ENCODE measurements at regions not wholly inside any gene's neighbourhood (a gene's known extent, or its start where the extent isn't known, plus 50 kb on each side); places are given as distances from the start of the nearest gene placed in this dataset.
A peak's percentile ranks its signal among the peaks of the same experiment; 100 is the strongest.
"Not testable (repeated sequence)": the region's sequence is repeated elsewhere in the genome, so short reads cannot be mapped to it uniquely, and the experiment has no call there.

- Histone ChIP-seq H3K36me3 (replicated peaks; ENCODE audit: control insufficient read depth, insufficient read depth, low read length) (no peaks in the 10 kb centered on the region), H3K4me3 (ENCODE audit: insufficient read depth, low read depth, low read length) (no peak overlapping the region), H3K27me3 (ENCODE audit: control insufficient read depth, insufficient read depth, low read length) (no peaks in the 10 kb centered on the region)
- DNase-seq, result no peak
These were observed 170.6 kb upstream of the TSC22D1 start for GRCh38 chr13:44746690-44747089.

GRCh38 chr13:44744880-44745633 is 168.9 kb upstream of the TSC22D1 start:
- no peak overlapping the region for H3K4me3 ChIP-seq (ENCODE audit: insufficient read depth, low read depth, low read length)
- no peak for DNase-seq
- H3K27me3 ChIP-seq (ENCODE audit: control insufficient read depth, insufficient read depth, low read length), result no peaks in the 10 kb centered on the region

GRCh38 chr13:44739539-44739938 is 163.4 kb upstream of the TSC22D1 start:
- H3K36me3 ChIP-seq (replicated peaks; ENCODE audit: control insufficient read depth, insufficient read depth, low read length), result no peaks in the 10 kb centered on the region
- DNase-seq, result no peak
- H3K27me3 ChIP-seq (ENCODE audit: control insufficient read depth, insufficient read depth, low read length), result no peaks in the 10 kb centered on the region
- no peak overlapping the region for H3K4me3 ChIP-seq (ENCODE audit: insufficient read depth, low read depth, low read length)

More at GRCh38 chr13:44744880-44745633, 168.9 kb upstream of the TSC22D1 start:
- H3K36me3 ChIP-seq (replicated peaks; ENCODE audit: control insufficient read depth, insufficient read depth, low read length), result no peaks in the 10 kb centered on the region

- H3K4me3 ChIP-seq (ENCODE audit: insufficient read depth, low read depth, low read length), result no peak overlapping the region
- no peaks in the 10 kb centered on the region for H3K36me3 ChIP-seq (replicated peaks; ENCODE audit: control insufficient read depth, insufficient read depth, low read length)
- no peaks in the 10 kb centered on the region for H3K27me3 ChIP-seq (ENCODE audit: control insufficient read depth, insufficient read depth, low read length)
- DNase-seq, result no peak
These were observed 163.0 kb upstream of the TSC22D1 start for GRCh38 chr13:44739120-44739519.

- no peaks in the 10 kb centered on the region for H3K36me3 ChIP-seq (replicated peaks; ENCODE audit: control insufficient read depth, insufficient read depth, low read length)
- no peak for DNase-seq
- no peaks in the 10 kb centered on the region for H3K27me3 ChIP-seq (ENCODE audit: control insufficient read depth, insufficient read depth, low read length)
- no peak overlapping the region for H3K4me3 ChIP-seq (ENCODE audit: insufficient read depth, low read depth, low read length)
These were observed 162.3 kb upstream of the TSC22D1 start for GRCh38 chr13:44738463-44738862.

GRCh38 chr13:44735806-44736205 is 159.7 kb upstream of the TSC22D1 start:
- Histone ChIP-seq H3K36me3 (replicated peaks; ENCODE audit: control insufficient read depth, insufficient read depth, low read length) (no peaks in the 10 kb centered on the region), H3K27me3 (ENCODE audit: control insufficient read depth, insufficient read depth, low read length) (no peaks in the 10 kb centered on the region), H3K4me3 (ENCODE audit: insufficient read depth, low read depth, low read length) (no peak overlapping the region)
- no peak for DNase-seq

GRCh38 chr13:44734201-44734707 is 158.1 kb upstream of the TSC22D1 start:
- H3K27me3 ChIP-seq (ENCODE audit: control insufficient read depth, insufficient read depth, low read length), result no peaks in the 10 kb centered on the region
- no peak for DNase-seq
- H3K36me3 ChIP-seq (replicated peaks; ENCODE audit: control insufficient read depth, insufficient read depth, low read length), result no peaks in the 10 kb centered on the region

GRCh38 chr13:44732503-44733098 is 156.5 kb upstream of the TSC22D1 start:
- Histone ChIP-seq H3K4me3 (ENCODE audit: insufficient read depth, low read depth, low read length) (no peak overlapping the region), H3K36me3 (replicated peaks; ENCODE audit: control insufficient read depth, insufficient read depth, low read length) (no peaks in the 10 kb centered on the region), H3K27me3 (ENCODE audit: control insufficient read depth, insufficient read depth, low read length) (no peaks in the 10 kb centered on the region)
- peak; percentile 21 for DNase-seq

More at GRCh38 chr13:44734201-44734707, 158.1 kb upstream of the TSC22D1 start:
- H3K4me3 ChIP-seq (ENCODE audit: insufficient read depth, low read depth, low read length), result no peak overlapping the region

GRCh38 chr13:44730851-44731250 is 154.7 kb upstream of the TSC22D1 start:
- H3K4me3 ChIP-seq (ENCODE audit: insufficient read depth, low read depth, low read length), result no peak overlapping the region
- no peaks in the 10 kb centered on the region for H3K36me3 ChIP-seq (replicated peaks; ENCODE audit: control insufficient read depth, insufficient read depth, low read length)
- no peak for DNase-seq
- H3K27me3 ChIP-seq (ENCODE audit: control insufficient read depth, insufficient read depth, low read length), result no peaks in the 10 kb centered on the region

- no peak for DNase-seq
- Histone ChIP-seq H3K4me3 (ENCODE audit: insufficient read depth, low read depth, low read length) (no peak overlapping the region), H3K36me3 (replicated peaks; ENCODE audit: control insufficient read depth, insufficient read depth, low read length) (no peaks in the 10 kb centered on the region)
These were observed 154.0 kb upstream of the TSC22D1 start for GRCh38 chr13:44730099-44730498.

GRCh38 chr13:44727591-44727990 is 151.5 kb upstream of the TSC22D1 start:
- not testable (repeated sequence) for H3K4me3 ChIP-seq (ENCODE audit: insufficient read depth, low read depth, low read length)

More at GRCh38 chr13:44730099-44730498, 154.0 kb upstream of the TSC22D1 start:
- H3K27me3 ChIP-seq (ENCODE audit: control insufficient read depth, insufficient read depth, low read length), result no peaks in the 10 kb centered on the region

GRCh38 chr13:44726778-44727177 is 150.6 kb upstream of the TSC22D1 start:
- Histone ChIP-seq H3K4me3 (ENCODE audit: insufficient read depth, low read depth, low read length) (no peak overlapping the region), H3K27me3 (ENCODE audit: control insufficient read depth, insufficient read depth, low read length) (no peaks in the 10 kb centered on the region), H3K36me3 (replicated peaks; ENCODE audit: control insufficient read depth, insufficient read depth, low read length) (no peaks in the 10 kb centered on the region)
- DNase-seq, result no peak

More at GRCh38 chr13:44727591-44727990, 151.5 kb upstream of the TSC22D1 start:
- H3K27me3 ChIP-seq (ENCODE audit: control insufficient read depth, insufficient read depth, low read length); DNase-seq; H3K36me3 ChIP-seq (replicated peaks; ENCODE audit: control insufficient read depth, insufficient read depth, low read length): not testable (repeated sequence)

- Histone ChIP-seq H3K27me3 (ENCODE audit: control insufficient read depth, insufficient read depth, low read length) (no peaks in the 10 kb centered on the region), H3K36me3 (replicated peaks; ENCODE audit: control insufficient read depth, insufficient read depth, low read length) (no peaks in the 10 kb centered on the region), H3K4me3 (ENCODE audit: insufficient read depth, low read depth, low read length) (no peak overlapping the region)
- DNase-seq, result no peak
These were observed 150.1 kb upstream of the TSC22D1 start for GRCh38 chr13:44726214-44726613.

GRCh38 chr13:44719857-44720671 is 143.9 kb upstream of the TSC22D1 start:
- no peaks in the 10 kb centered on the region for H3K27me3 ChIP-seq (ENCODE audit: control insufficient read depth, insufficient read depth, low read length)
- no peak for DNase-seq
- H3K36me3 ChIP-seq (replicated peaks; ENCODE audit: control insufficient read depth, insufficient read depth, low read length), result no peaks in the 10 kb centered on the region
- no peak overlapping the region for H3K4me3 ChIP-seq (ENCODE audit: insufficient read depth, low read depth, low read length)
